Erythroblast (primary cell): ENCODE measurements at regions not wholly inside any gene's neighbourhood (a gene's known extent, or its start where the extent isn't known, plus 50 kb on each side); places are given as distances from the start of the nearest gene placed in this dataset.

ENCODE experiments used
- GATA1 ChIP-seq: IDR thresholded peaks from 2 replicates; pipeline ENCODE4 v1.6.1; 2011; ENCODE audit warnings: low read depth, mild to moderate bottlenecking, control low read depth, low read length, moderate library complexity
- POLR2A ChIP-seq: IDR thresholded peaks from 2 replicates; pipeline ENCODE4 v1.6.1; 2011; ENCODE audit warnings: mild to moderate bottlenecking, low read length

GRCh38 chr7:17176371-17177032 lies 122.0 kb upstream of the AHR start:
- TF ChIP-seq POLR2A (no peak), GATA1 (no peak)
